Skin of body (tissue), 1 donor: ENCODE measurements at regions not wholly inside any gene's neighbourhood (a gene's known extent, or its start where the extent isn't known, plus 50 kb on each side); places are given as distances from the start of the nearest gene placed in this dataset.
"Not testable (repeated sequence)": the region's sequence is repeated elsewhere in the genome, so short reads cannot be mapped to it uniquely, and the experiment has no call there.

Source experiments
- DNase-seq: peaks from one replicate; lab custom pipeline; 2025; lab: John Stamatoyannopoulos, UW

- not testable (repeated sequence) for DNase-seq
Observed at GRCh38 chr10:118420049-118420448, 77.9 kb upstream of the FAM204A start.

GRCh38 chr10:118412932-118413331, 70.8 kb upstream of the FAM204A start:
- DNase-seq, result no peak

- DNase-seq, result no peak
Observed at GRCh38 chr10:118412132-118412760, 70.1 kb upstream of the FAM204A start.

GRCh38 chr10:118409295-118409694, 67.2 kb upstream of the FAM204A start:
- DNase-seq, result no peak

GRCh38 chr10:118408181-118408580, 66.1 kb upstream of the FAM204A start:
- no peak for DNase-seq

- no peak for DNase-seq
Observed at GRCh38 chr10:118407777-118408176, 65.7 kb upstream of the FAM204A start.

GRCh38 chr10:118407026-118407425, 64.9 kb upstream of the FAM204A start:
- DNase-seq, result no peak

- no peak for DNase-seq
Observed at GRCh38 chr10:118405928-118406327, 63.8 kb upstream of the FAM204A start.

- no peak for DNase-seq
Observed at GRCh38 chr10:118403967-118404366, 61.8 kb upstream of the FAM204A start.

GRCh38 chr10:118401708-118402193, 59.6 kb upstream of the FAM204A start:
- no peak for DNase-seq

- DNase-seq, result no peak
Observed at GRCh38 chr10:118397391-118397790, 55.3 kb upstream of the FAM204A start.

GRCh38 chr10:118395947-118396346, 53.8 kb upstream of the FAM204A start:
- no peak for DNase-seq

- DNase-seq, result peak; percentile 43
Observed at GRCh38 chr10:118394301-118395200, 52.4 kb upstream of the FAM204A start.

- peak; percentile 21 for DNase-seq
Observed at GRCh38 chr10:118392761-118393160, 50.6 kb upstream of the FAM204A start.
